Neuronal stem cell (in vitro differentiated cells): ENCODE measurements at regions not wholly inside any gene's neighbourhood (a gene's known extent, or its start where the extent isn't known, plus 50 kb on each side); places are given as distances from the start of the nearest gene placed in this dataset.
"Not testable (repeated sequence)": the region's sequence is repeated elsewhere in the genome, so short reads cannot be mapped to it uniquely, and the experiment has no call there.

Experiments used
- DNase-seq: peaks from one replicate; pipeline ENCODE4 v3.0.0-alpha.2; 2013; ENCODE audit warnings: low spot score
- H2AFZ ChIP-seq: one replicate; pipeline ENCODE4 v1.6.1; 2013; ENCODE audit warnings: mild to moderate bottlenecking, low read length, inconsistent platforms
- H2AK5ac ChIP-seq: 2 replicates; pipeline ENCODE4 v1.6.1; 2013; ENCODE audit warnings: low read depth, mild to moderate bottlenecking, inconsistent platforms, low read length, moderate library complexity, mixed read lengths
- H2BK120ac ChIP-seq: 2 replicates; pipeline ENCODE4 v1.6.1; 2013; ENCODE audit warnings: low read depth, mild to moderate bottlenecking, inconsistent platforms, low read length, moderate library complexity, mixed read lengths
- H2BK12ac ChIP-seq: one replicate; pipeline ENCODE4 v1.6.1; 2013; ENCODE audit warnings: low read length, inconsistent platforms
- H2BK15ac ChIP-seq: 2 replicates; pipeline ENCODE4 v1.6.1; 2013; ENCODE audit warnings: mild to moderate bottlenecking, low read length, inconsistent platforms, mixed read lengths
- H2BK5ac ChIP-seq: one replicate; pipeline ENCODE4 v1.6.1; 2013; ENCODE audit warnings: inconsistent platforms, mild to moderate bottlenecking, low read length, moderate library complexity
- H3K14ac ChIP-seq: one replicate; pipeline ENCODE4 v1.6.1; 2013; ENCODE audit warnings: low read length, inconsistent platforms
- H3K18ac ChIP-seq: 2 replicates; pipeline ENCODE4 v1.6.1; 2013; ENCODE audit warnings: low read length, inconsistent platforms
- H3K23ac ChIP-seq: 2 replicates; pipeline ENCODE4 v1.6.1; 2013; ENCODE audit warnings: low read depth, mild to moderate bottlenecking, mixed read lengths, low read length, inconsistent platforms; ENCODE audit not compliant: poor library complexity
- H3K27ac ChIP-seq: replicated peaks from 3 replicates; pipeline ENCODE4 v1.5.1; 2013; ENCODE audit warnings: low read length, inconsistent platforms
- H3K27me3 ChIP-seq, 3 experiments: 2 replicates each; pipeline ENCODE4 v1.6.1; 2013; ENCODE audit warnings: low read length in 3 of 3, mild to moderate bottlenecking in 2 of 3, inconsistent platforms in 1 of 3, low read depth in 1 of 3, mixed read lengths in 1 of 3, moderate library complexity in 1 of 3; ENCODE audit not compliant: control insufficient read depth in 3 of 3, insufficient read depth in 3 of 3
- H3K36me3 ChIP-seq, 2 donors: replicated peaks in 1 of 2; 2 replicates each; pipeline ENCODE4 v1.6.1; 2013; ENCODE audit warnings: low read length in 2 of 2; ENCODE audit not compliant: control insufficient read depth in 2 of 2, insufficient read depth in 2 of 2
- H3K4ac ChIP-seq: 2 replicates; pipeline ENCODE4 v1.6.1; 2013; ENCODE audit warnings: inconsistent platforms, mild to moderate bottlenecking, low read length, moderate library complexity
- H3K4me1 ChIP-seq, 2 donors: 1 replicate in 1 of 2; 2 replicates in 1 of 2; pipeline ENCODE4 v1.6.1; 2013; ENCODE audit warnings: low read length in 2 of 2, low read depth in 1 of 2; ENCODE audit not compliant: control insufficient read depth in 2 of 2, insufficient read depth in 1 of 2
- H3K4me2 ChIP-seq: one replicate; pipeline ENCODE4 v1.6.1; 2013; ENCODE audit warnings: mild to moderate bottlenecking, low read length, inconsistent platforms; ENCODE audit not compliant: insufficient read depth, poor library complexity, severe bottlenecking
- H3K4me3 ChIP-seq, 2 donors: 2 replicates each; pipeline ENCODE4 v1.5.1; 2013; ENCODE audit warnings: low read length in 2 of 2, mild to moderate bottlenecking in 2 of 2, inconsistent platforms in 1 of 2, moderate library complexity in 1 of 2
- H3K79me1 ChIP-seq: one replicate; pipeline ENCODE4 v1.6.1; 2013; ENCODE audit warnings: low read depth, mild to moderate bottlenecking, inconsistent platforms, low read length, moderate library complexity
- H3K9ac ChIP-seq: one replicate; pipeline ENCODE4 v1.6.1; 2013; ENCODE audit warnings: mild to moderate bottlenecking, low read depth, low read length, inconsistent platforms; ENCODE audit not compliant: poor library complexity
- H3K9me3 ChIP-seq, 2 donors: replicated peaks in 1 of 2; 2 replicates each; pipeline versions ENCODE3 to v1.6.1; 2013; ENCODE audit warnings: low read length in 2 of 2, mild to moderate bottlenecking in 2 of 2, inconsistent platforms in 1 of 2, low read depth in 1 of 2, mixed read lengths in 1 of 2, moderate library complexity in 1 of 2; ENCODE audit not compliant: control insufficient read depth in 2 of 2, insufficient read depth in 1 of 2
- H4K8ac ChIP-seq: one replicate; pipeline ENCODE4 v1.6.1; 2013; ENCODE audit warnings: low read depth, mild to moderate bottlenecking, inconsistent platforms, low read length, moderate library complexity
- H4K91ac ChIP-seq: one replicate; pipeline ENCODE4 v1.6.1; 2013; ENCODE audit warnings: low read length, low read depth, mild to moderate bottlenecking, inconsistent platforms; ENCODE audit not compliant: poor library complexity
- WGBS, 2 donors: extraction: QIAGEN DNeasy Blood & Tissue Kit; methylation state at CpG; one replicate each; pipeline ENCODE4 v1.1.7; 2013; ENCODE audit warnings: missing lambda C conversion rate in 2 of 2, mixed read lengths in 1 of 2; ENCODE audit not compliant: insufficient read length in 2 of 2, insufficient replicate concordance in 1 of 2; ENCODE audit errors: extremely low coverage in 2 of 2; 5-methylcytosine and 5-hydroxymethylcytosine counted together

DNA sequence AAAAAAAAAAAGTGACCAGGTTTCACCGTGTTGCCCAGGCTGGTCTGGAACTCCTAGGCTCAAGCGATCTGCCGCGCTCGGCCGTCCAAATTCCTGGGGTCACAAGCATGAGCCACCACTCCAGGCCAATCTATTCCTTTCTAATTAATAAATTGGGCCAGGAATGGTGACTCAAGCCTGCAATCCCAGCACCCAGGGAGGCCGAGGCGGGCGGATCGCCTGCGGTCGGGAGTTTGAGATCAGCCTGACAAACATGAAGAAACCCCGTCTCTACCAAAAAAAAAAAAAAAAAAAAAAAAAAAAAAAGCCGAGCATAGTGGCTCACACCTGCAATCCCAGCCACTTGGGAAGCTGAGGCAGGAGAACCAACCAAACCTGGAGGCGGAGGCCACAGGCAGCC, 100.0 kb upstream of the FAN1 start:
- not testable (repeated sequence) for H3K4me3 ChIP-seq, H2BK5ac ChIP-seq, H3K14ac ChIP-seq, H2BK15ac ChIP-seq, H2AK5ac ChIP-seq, H3K27ac ChIP-seq, H3K4me2 ChIP-seq, H3K23ac ChIP-seq, H3K4ac ChIP-seq, H3K9me3 ChIP-seq, H2BK12ac ChIP-seq, H3K27me3 ChIP-seq, H2BK120ac ChIP-seq, H3K36me3 ChIP-seq, H3K9ac ChIP-seq, DNase-seq, H4K8ac ChIP-seq, H2AFZ ChIP-seq, H3K18ac ChIP-seq, H3K4me1 ChIP-seq, H3K79me1 ChIP-seq, H4K91ac ChIP-seq
- no CpG with 5 or more reads among the region's 15 CpGs for WGBS, 2 donors

- H3K4me1 ChIP-seq = no peaks in the 10 kb centered on the region
- no peak for DNase-seq
- H2BK5ac ChIP-seq = no peak overlapping the region
- no peak overlapping the region for H3K23ac ChIP-seq
- no peak overlapping the region for H3K9ac ChIP-seq
- no peak overlapping the region for H2AK5ac ChIP-seq
- H3K27me3 ChIP-seq = no peaks in the 10 kb centered on the region
- H3K4ac ChIP-seq = no peak overlapping the region
- H4K8ac ChIP-seq = no peak overlapping the region
- H4K91ac ChIP-seq = no peak overlapping the region
- H3K9me3 ChIP-seq = no peaks in the 10 kb centered on the region
- no peak overlapping the region for H3K14ac ChIP-seq
- no peak overlapping the region for H3K27ac ChIP-seq
- no peak overlapping the region for H3K4me2 ChIP-seq
- no peak overlapping the region for H2BK15ac ChIP-seq
- no peak overlapping the region for H3K4me3 ChIP-seq
- no peaks in the 10 kb centered on the region for H3K36me3 ChIP-seq
- no peak overlapping the region for H2BK120ac ChIP-seq
- WGBS, 2 donors = no CpG with 5 or more reads among the region's 19 CpGs
- H3K18ac ChIP-seq = no peak overlapping the region
- no peak overlapping the region for H2BK12ac ChIP-seq
- no peaks in the 10 kb centered on the region for H3K79me1 ChIP-seq
- H2AFZ ChIP-seq = no peak overlapping the region
These were observed 87.3 kb upstream of the FAN1 start for GRCh38 chr15:30816430-30816829.

DNA sequence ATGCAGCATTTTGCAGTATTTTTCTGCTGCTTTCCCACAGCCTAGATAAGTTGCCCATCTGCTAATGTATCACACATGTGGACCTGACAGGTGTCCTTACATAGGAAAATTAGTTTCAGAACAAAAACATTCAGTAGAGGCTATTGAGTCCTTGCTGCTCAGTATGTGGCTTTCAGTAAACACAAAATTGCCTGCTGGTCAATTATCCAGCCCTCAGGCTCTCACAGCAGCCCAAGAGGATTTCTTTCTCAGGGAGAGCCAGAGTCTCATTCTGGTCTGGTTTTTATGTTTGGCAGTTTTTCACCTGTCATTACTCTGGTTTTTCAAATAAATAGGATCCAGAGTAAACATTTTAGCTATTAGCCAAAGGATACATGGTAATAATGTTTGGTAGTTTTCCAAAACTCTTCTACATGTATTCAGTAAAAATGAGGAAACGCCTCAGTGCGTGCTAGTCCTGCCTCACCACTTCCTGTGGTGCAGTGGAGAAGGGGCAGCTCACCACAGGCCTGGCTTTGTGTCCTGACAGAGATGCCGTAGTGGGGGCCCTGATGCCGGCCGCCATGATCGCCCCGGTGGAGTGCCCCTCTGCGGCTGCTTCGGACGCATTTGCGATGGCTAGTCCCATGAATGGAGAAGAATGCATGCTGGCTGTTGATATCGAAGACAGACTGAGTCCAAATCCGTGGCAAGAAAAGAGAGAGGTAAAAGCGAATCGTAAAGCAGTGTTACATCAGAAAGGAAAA, 80.5 kb upstream of the FAN1 start:
- H3K18ac ChIP-seq, H3K27me3 ChIP-seq, H4K8ac ChIP-seq, H3K27ac ChIP-seq, H2BK120ac ChIP-seq, H4K91ac ChIP-seq, H3K9me3 ChIP-seq, DNase-seq, H2BK15ac ChIP-seq, H2AK5ac ChIP-seq, H3K4me2 ChIP-seq, H3K14ac ChIP-seq, H2BK12ac ChIP-seq, H3K4ac ChIP-seq, H3K4me3 ChIP-seq, H2BK5ac ChIP-seq, H3K79me1 ChIP-seq, H3K23ac ChIP-seq, H3K4me1 ChIP-seq, H3K9ac ChIP-seq, H3K36me3 ChIP-seq: not testable (repeated sequence)
- H2AFZ ChIP-seq = peak overlapping the region; percentile 68
- WGBS, 2 donors = no CpG with 5 or more reads among the region's 15 CpGs

DNA sequence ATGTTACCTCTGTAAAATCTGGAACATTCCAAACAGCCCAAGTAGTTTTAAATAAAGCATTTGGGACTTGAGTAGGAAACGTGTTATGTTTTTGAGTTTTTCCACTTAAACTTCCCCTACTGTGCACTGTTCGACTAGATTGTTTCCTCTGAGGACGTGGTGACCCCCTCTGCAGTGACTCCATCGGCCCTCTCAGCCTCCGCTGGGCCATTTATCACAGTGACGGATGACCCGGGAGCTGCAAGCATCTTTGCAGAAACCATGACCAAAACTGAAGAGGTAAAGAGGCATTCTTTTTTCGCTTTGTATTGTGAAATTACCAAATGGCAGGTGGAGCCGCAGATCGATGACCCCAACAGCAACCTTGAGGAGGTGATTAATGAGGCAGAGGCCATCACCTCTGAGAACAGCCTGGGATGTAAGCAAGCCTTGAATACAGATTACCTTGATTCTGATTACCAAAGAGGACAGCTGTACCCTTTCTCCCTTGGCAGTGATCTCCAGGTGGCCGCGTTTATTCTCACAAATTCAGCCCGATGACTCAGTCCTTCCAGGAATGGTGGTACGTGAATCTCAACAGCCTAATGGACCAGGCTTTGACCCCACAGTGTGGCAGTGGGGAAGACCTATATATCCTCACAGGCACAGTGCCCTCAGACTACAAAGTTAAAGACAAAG, 79.1 kb upstream of the FAN1 start:
- no peak overlapping the region for H3K4me3 ChIP-seq
- H3K23ac ChIP-seq = no peak overlapping the region
- H2AFZ ChIP-seq = no peak overlapping the region
- H3K9me3 ChIP-seq = no peaks in the 10 kb centered on the region
- no peak overlapping the region for H3K27ac ChIP-seq
- H4K8ac ChIP-seq = no peak overlapping the region
- no peak overlapping the region for H3K18ac ChIP-seq
- no CpG with 5 or more reads among the region's 14 CpGs for WGBS, 2 donors
- H2AK5ac ChIP-seq = no peak overlapping the region
- H3K79me1 ChIP-seq = no peaks in the 10 kb centered on the region
- no peak overlapping the region for H3K9ac ChIP-seq
- no peak overlapping the region for H2BK12ac ChIP-seq
- DNase-seq = no peak
- H2BK15ac ChIP-seq = no peak overlapping the region
- H3K36me3 ChIP-seq = no peaks in the 10 kb centered on the region
- H3K4ac ChIP-seq = no peak overlapping the region
- H3K4me1 ChIP-seq = no peaks in the 10 kb centered on the region
- H4K91ac ChIP-seq = no peak overlapping the region
- H2BK120ac ChIP-seq = no peak overlapping the region
- H3K27me3 ChIP-seq = no peaks in the 10 kb centered on the region
- H2BK5ac ChIP-seq = no peak overlapping the region
- no peak overlapping the region for H3K14ac ChIP-seq
- no peak overlapping the region for H3K4me2 ChIP-seq
